A673 (cell line): ENCODE measurements at regions not wholly inside any gene's neighbourhood (a gene's known extent, or its start where the extent isn't known, plus 50 kb on each side); places are given as distances from the start of the nearest gene placed in this dataset.
A peak's percentile ranks its signal among the peaks of the same experiment; 100 is the strongest.
"Not testable (repeated sequence)": the region's sequence is repeated elsewhere in the genome, so short reads cannot be mapped to it uniquely, and the experiment has no call there.

ENCODE experiments used
- BruUV-seq: library from RNA; stranded (reverse); fragments of 400-500 nt; replicated peaks from 2 replicates; lab custom pipeline; 2021; lab: Mats Ljungman, UMichigan
- CTCF ChIA-PET: fragments of 300-600 bp; sonication (Branson Sonifier 250); formaldehyde crosslinking; loops from one replicate; lab custom pipeline; 2022; ENCODE audit warnings: antibody characterized with exemption; lab: Charles Lee
- POLR2A ChIA-PET: fragments of 300-600 bp; sonication (Branson Sonifier 250); formaldehyde crosslinking; loops from one replicate; lab custom pipeline; 2022; ENCODE audit warnings: antibody characterized with exemption; ENCODE audit not compliant: low non-redundant PET; lab: Charles Lee
- DNase-seq: peaks from one replicate; pipeline ENCODE4 v3.0.0-alpha.2; 2015; ENCODE audit warnings: low spot score
- H3K27ac ChIP-seq: fragments of 200-600 bp; sonication (generic); 2 replicates; pipeline ENCODE4 v1.5.1; 2016; ENCODE audit warnings: mixed run types, low read depth, mild to moderate bottlenecking, mixed read lengths, antibody characterized with exemption, low read length; ENCODE audit not compliant: poor library complexity, severe bottlenecking
- H3K27me3 ChIP-seq: fragments of 200-600 bp; sonication (generic); replicated peaks from 2 replicates; pipeline ENCODE4 v1.6.1; 2017; ENCODE audit warnings: mixed run types, low read depth, mild to moderate bottlenecking, mixed read lengths, antibody characterized with exemption, low read length; ENCODE audit not compliant: insufficient read depth, poor library complexity
- H3K36me3 ChIP-seq: fragments of 200-600 bp; sonication (generic); 2 replicates; pipeline ENCODE4 v1.6.1; 2016; ENCODE audit warnings: mixed run types, mild to moderate bottlenecking, mixed read lengths, antibody characterized with exemption, low read length; ENCODE audit not compliant: insufficient read depth, poor library complexity, severe bottlenecking
- H3K4me1 ChIP-seq: fragments of 200-600 bp; sonication (generic); 2 replicates; pipeline ENCODE4 v1.6.1; 2017; ENCODE audit warnings: mixed run types, mild to moderate bottlenecking, mixed read lengths, antibody characterized with exemption, low read length; ENCODE audit not compliant: insufficient read depth, poor library complexity, severe bottlenecking
- H3K4me3 ChIP-seq: fragments of 200-600 bp; sonication (generic); 2 replicates; pipeline ENCODE4 v1.5.1; 2016; ENCODE audit warnings: low read depth, mixed run types, mild to moderate bottlenecking, mixed read lengths, low read length; ENCODE audit not compliant: poor library complexity, severe bottlenecking
- H3K9me3 ChIP-seq: fragments of 200-600 bp; sonication (generic); 2 replicates; pipeline ENCODE4 v1.6.1; 2016; ENCODE audit warnings: mixed run types, low read depth, mild to moderate bottlenecking, mixed read lengths, antibody characterized with exemption, low read length; ENCODE audit not compliant: poor library complexity, severe bottlenecking
- EZH2 ChIP-seq: fragments of 200-600 bp; sonication (generic); IDR thresholded peaks from 2 replicates; pipeline ENCODE4 v1.6.1; 2017; ENCODE audit warnings: borderline replicate concordance, low read depth, mild to moderate bottlenecking, mixed read lengths, antibody characterized with exemption, low read length; ENCODE audit not compliant: poor library complexity, severe bottlenecking
- intact Hi-C: fragments of 100-400 bp; cut with micrococcal nuclease; formaldehyde crosslinking; loops from one replicate; pipeline ENCODE4 v1.10.0; 2022; ENCODE audit not compliant: unreplicated experiment
- TF ChIP-seq, protein P1 (sequence below): fragments of 300-800, 200-600 bp; sonication (generic); conservative IDR thresholded peaks from 2 replicates; pipeline ENCODE4 v1.5.1; 2017; ENCODE audit warnings: low read depth, mild to moderate bottlenecking, antibody characterized with exemption, low read length, moderate library complexity, mixed read lengths

DNA sequence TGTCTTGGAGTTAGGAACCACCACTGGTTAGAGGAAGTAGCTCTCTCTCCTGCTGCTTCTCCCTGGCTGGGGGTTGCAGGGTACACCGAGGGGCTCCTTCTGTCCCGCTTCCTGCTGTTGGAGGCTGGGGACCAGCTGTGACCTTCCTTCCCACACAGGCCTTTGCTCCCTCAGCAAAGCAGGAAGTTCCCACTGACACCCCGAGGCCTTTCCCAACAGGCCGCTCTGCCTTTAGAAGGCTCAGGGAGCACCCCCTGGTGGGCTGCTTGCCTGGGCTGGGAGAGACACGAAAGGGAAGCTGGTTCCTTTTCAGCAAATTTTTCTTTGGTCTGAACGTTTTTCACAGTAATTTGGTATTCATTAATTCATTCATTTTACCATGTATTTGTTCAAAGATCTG lies 527.9 kb upstream of the B3GAT1 start:
- Histone ChIP-seq H3K4me3 (no peak overlapping the region), H3K27me3 (no peaks in the 10 kb centered on the region), H3K27ac (no peak overlapping the region), H3K36me3 (no peaks in the 10 kb centered on the region), H3K4me1 (no peaks in the 10 kb centered on the region), H3K9me3 (no peaks in the 10 kb centered on the region)
- TF ChIP-seq, protein P1, sequence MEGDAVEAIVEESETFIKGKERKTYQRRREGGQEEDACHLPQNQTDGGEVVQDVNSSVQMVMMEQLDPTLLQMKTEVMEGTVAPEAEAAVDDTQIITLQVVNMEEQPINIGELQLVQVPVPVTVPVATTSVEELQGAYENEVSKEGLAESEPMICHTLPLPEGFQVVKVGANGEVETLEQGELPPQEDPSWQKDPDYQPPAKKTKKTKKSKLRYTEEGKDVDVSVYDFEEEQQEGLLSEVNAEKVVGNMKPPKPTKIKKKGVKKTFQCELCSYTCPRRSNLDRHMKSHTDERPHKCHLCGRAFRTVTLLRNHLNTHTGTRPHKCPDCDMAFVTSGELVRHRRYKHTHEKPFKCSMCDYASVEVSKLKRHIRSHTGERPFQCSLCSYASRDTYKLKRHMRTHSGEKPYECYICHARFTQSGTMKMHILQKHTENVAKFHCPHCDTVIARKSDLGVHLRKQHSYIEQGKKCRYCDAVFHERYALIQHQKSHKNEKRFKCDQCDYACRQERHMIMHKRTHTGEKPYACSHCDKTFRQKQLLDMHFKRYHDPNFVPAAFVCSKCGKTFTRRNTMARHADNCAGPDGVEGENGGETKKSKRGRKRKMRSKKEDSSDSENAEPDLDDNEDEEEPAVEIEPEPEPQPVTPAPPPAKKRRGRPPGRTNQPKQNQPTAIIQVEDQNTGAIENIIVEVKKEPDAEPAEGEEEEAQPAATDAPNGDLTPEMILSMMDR = peak; percentile 49
- TF ChIP-seq EZH2 = no peak
- intact Hi-C loops = loop anchor here (1.0 kb wide), 1 partner anchor 72 kb away; no protein-coding TSS in a partner anchor
- POLR2A ChIA-PET = no interaction called here
- peak; percentile 56 for DNase-seq
- CTCF ChIA-PET = interaction anchor here (0.6 kb wide), 2 partner anchors 21 to 121 kb away, joined by 3 to 4 read pairs; no protein-coding TSS in a partner anchor
- BruUV-seq = no TSS peak

DNA sequence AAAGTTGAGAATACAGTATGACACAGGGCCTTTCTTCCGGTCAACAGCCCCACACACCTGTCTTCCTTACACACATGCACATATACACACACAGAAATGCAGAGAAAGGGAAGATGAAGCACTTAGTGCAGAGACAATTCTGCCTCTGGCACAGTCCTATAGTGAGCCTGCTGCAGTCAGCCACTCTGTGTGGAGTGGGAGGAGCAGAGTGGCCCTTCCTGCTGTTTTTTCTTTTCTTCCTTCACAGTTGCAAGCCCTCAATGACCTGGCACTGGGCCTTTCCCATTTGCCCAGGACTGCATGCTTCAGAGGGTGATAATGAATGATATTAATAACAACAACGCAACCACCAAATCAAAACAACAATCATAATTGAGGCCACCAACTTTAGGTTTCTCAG lies 527.0 kb upstream of the B3GAT1 start:
- no peaks in the 10 kb centered on the region for H3K36me3 ChIP-seq
- ChIA-PET CTCF (no interaction called here), POLR2A (no interaction called here)
- intact Hi-C loops = no loop called here
- no peaks in the 10 kb centered on the region for H3K27me3 ChIP-seq
- no peaks in the 10 kb centered on the region for H3K9me3 ChIP-seq
- DNase-seq = no peak
- TF ChIP-seq, protein P1 = no peak
- TF ChIP-seq EZH2 = no peak
- H3K27ac ChIP-seq = no peak overlapping the region
- no peak overlapping the region for H3K4me3 ChIP-seq
- H3K4me1 ChIP-seq = no peaks in the 10 kb centered on the region
- no TSS peak for BruUV-seq

DNA sequence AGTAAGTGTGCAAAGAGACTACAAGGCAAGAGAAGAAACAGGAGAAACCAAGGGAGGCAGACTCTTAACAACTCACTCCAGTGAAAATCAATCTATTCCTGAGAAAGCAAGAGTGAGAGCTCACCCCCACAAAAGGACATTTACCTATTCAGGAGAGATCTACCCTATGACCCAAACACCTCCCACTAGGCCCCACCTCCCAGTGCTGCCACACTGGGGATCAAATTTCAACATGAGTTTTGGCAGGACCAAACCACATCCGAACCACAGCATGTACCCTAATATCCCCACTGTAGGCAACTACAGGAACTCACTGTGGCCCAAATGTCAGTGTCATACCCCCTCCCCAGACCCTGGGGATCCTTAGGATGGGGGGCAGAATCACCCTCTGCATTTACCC lies 526.2 kb upstream of the B3GAT1 start:
- no TSS peak for BruUV-seq
- no peak for DNase-seq
- Histone ChIP-seq H3K36me3 (no peaks in the 10 kb centered on the region), H3K4me3 (no peak overlapping the region), H3K27me3 (no peaks in the 10 kb centered on the region), H3K4me1 (no peaks in the 10 kb centered on the region), H3K9me3 (no peaks in the 10 kb centered on the region), H3K27ac (no peak overlapping the region)
- no peak for TF ChIP-seq EZH2
- TF ChIP-seq, protein P1 = no peak
- CTCF ChIA-PET = no interaction called here
- intact Hi-C loops = no loop called here
- POLR2A ChIA-PET = no interaction called here

DNA sequence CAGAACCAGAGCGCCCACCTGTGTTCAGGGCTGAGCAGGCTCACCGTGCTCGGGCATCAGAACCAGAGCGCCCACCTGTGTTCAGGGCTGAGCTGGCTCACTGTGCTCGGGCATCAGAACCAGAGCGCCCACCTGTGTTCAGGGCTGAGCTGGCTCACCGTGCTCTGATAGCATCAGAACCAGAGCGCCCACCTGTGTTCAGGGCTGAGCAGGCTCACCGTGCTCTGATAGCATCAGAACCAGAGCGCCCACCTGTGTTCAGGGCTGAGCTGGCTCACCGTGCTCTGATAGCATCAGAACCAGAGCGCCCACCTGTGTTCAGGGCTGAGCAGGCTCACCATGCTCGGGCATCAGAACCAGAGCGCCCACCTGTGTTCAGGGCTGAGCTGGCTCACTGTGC lies 525.2 kb upstream of the B3GAT1 start:
- CTCF ChIA-PET, H3K4me1 ChIP-seq, H3K27me3 ChIP-seq, H3K4me3 ChIP-seq, DNase-seq, POLR2A ChIA-PET, intact Hi-C loops, H3K9me3 ChIP-seq, H3K36me3 ChIP-seq, BruUV-seq, H3K27ac ChIP-seq: not testable (repeated sequence)
